ENCODE measurements at regions not wholly inside any gene's neighbourhood (a gene's known extent, or its start where the extent isn't known, plus 50 kb on each side); places are given as distances from the start of the nearest gene placed in this dataset.

DNA sequence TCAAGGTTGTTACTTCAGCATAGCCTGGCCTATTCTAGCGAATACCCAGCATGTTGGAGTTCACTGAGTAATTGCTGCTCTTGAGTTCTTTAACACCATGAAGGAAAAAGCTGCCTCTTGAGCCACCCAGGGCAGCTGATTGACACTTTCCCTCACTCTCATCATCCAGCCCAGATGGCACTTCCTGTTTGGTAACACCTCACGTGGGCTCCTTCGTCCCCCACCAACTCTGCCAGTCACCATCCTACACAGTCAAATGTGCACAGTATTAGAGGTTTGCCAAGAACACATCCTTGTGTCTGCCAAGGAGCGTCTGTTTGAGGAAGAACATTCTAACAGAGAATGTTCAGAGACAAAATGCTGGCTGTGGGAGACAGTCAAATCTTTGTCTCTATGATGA, 266.3 kb downstream of the RPLP1 start:
- Histone ChIP-seq H3K27me3 (ENCODE audit: control insufficient read depth, insufficient read depth, low read length) (peaks cover 53% of the 10 kb centered on the region), H3K36me3 (ENCODE audit: control insufficient read depth, insufficient read depth, low read length) (no peaks in the 10 kb centered on the region), H3K56ac (ENCODE audit: extremely low read depth, insufficient read depth, low read length) (no peak overlapping the region), H2BK120ac (ENCODE audit: low read depth, low read length) (no peak overlapping the region), H3K9ac (ENCODE audit: low read depth, low read length) (no peak overlapping the region), H3K27ac (ENCODE audit: insufficient read depth, low read length) (no peak overlapping the region), H3K9me3 (ENCODE audit: control insufficient read depth, insufficient read depth, low read length) (no peaks in the 10 kb centered on the region), H2AFZ (replicated peaks; ENCODE audit: low read length, poor library complexity) (no peak overlapping the region), H3K79me1 (ENCODE audit: low read depth in 1 of 2, low read length in 2 of 2) (no peaks in the 10 kb centered on the region), H3K23ac (ENCODE audit: low read depth, low read length) (no peak overlapping the region), H3K4me3 (ENCODE audit: insufficient read depth, low read depth, low read length) (no peak overlapping the region), H4K8ac (ENCODE audit: low read depth in 2 of 2, low read length in 2 of 2) (no peak overlapping the region), H3K9me1 (ENCODE audit: insufficient read depth, low read length) (no peaks in the 10 kb centered on the region), H3K14ac (replicated peaks; ENCODE audit: low read depth, low read length) (no peak overlapping the region), H4K20me1 (ENCODE audit: insufficient read depth, low read length) (no peaks in the 10 kb centered on the region), H4K5ac (ENCODE audit: low read depth, low read length) (no peak overlapping the region), H4K91ac (ENCODE audit: insufficient read depth, low read depth, low read length) (no peak overlapping the region), H3K4me1 (ENCODE audit: control insufficient read depth, insufficient read depth, low read length) (no peaks in the 10 kb centered on the region; the same call in 1 of the 2 replicates), H3K18ac (ENCODE audit: low read depth, low read length) (no peak overlapping the region), H2AK5ac (ENCODE audit: low read depth, low read length) (no peak overlapping the region), H3K4ac (ENCODE audit: low read depth, low read length) (no peak overlapping the region), H2BK5ac (ENCODE audit: low read depth, low read length, poor library complexity, severe bottlenecking) (no peak overlapping the region), H2BK15ac (ENCODE audit: low read depth, low read length) (no peak overlapping the region), H3K4me2 (ENCODE audit: low read depth, low read length) (no peak overlapping the region), H2AK9ac (replicated peaks; ENCODE audit: low read depth, low read length, poor library complexity) (no peak overlapping the region), H2BK20ac (ENCODE audit: low read depth, low read length) (no peak overlapping the region)
- TF ChIP-seq CEBPB (IDR thresholded peaks at IDR 0.05; ENCODE audit: low read depth, low read length) (no peak), RFX5 (IDR thresholded peaks at IDR 0.05; ENCODE audit: low read depth, low read length) (no peak), MAZ (IDR thresholded peaks at IDR 0.05; ENCODE audit: borderline replicate concordance, low read depth, low read length) (no peak), FOS (IDR thresholded peaks at IDR 0.05; ENCODE audit: low read depth, low read length) (no peak), MAFK (IDR thresholded peaks at IDR 0.05; ENCODE audit: low read depth, low read length) (no peak), BHLHE40 (IDR thresholded peaks at IDR 0.05; ENCODE audit: low read depth, low read length) (no peak)
- TF ChIP-seq, protein P1, sequence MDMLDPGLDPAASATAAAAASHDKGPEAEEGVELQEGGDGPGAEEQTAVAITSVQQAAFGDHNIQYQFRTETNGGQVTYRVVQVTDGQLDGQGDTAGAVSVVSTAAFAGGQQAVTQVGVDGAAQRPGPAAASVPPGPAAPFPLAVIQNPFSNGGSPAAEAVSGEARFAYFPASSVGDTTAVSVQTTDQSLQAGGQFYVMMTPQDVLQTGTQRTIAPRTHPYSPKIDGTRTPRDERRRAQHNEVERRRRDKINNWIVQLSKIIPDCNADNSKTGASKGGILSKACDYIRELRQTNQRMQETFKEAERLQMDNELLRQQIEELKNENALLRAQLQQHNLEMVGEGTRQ (IDR thresholded peaks at IDR 0.05; ENCODE audit: low read depth, low read length), result no peak
- no TSS peak for BruUV-seq (replicated peaks)
- 83% methylated on average over 1 of the region's 4 CpGs; no CpG with 5 or more reads in 1 of the 2 experiments for WGBS, 2 experiments (ENCODE audit: extremely low coverage in 2 of 2, insufficient read length in 1 of 2)
- ChIA-PET POLR2A (ENCODE audit: unreplicated experiment) (no interaction called here), CTCF (no interaction called here)
- in situ Hi-C loops (cut with MboI; ENCODE audit: low sequenced_read_pairs), result no loop called here
- dilution Hi-C loops (cut with HindIII; ENCODE audit: low sequenced_read_pairs, unreplicated experiment), result no loop called here
- no peak for DNase-seq
- ATAC-seq (ENCODE audit: low read depth), result no peak
- intact Hi-C loops (cut with micrococcal nuclease), result no loop called here
